GM23338 (cell line): ENCODE measurements at regions not wholly inside any gene's neighbourhood (a gene's known extent, or its start where the extent isn't known, plus 50 kb on each side); places are given as distances from the start of the nearest gene placed in this dataset.

Experiments
- ATAC-seq: fragments of 200-7000 bp; cut with Tn5 transposase; 3 replicates; pipeline ENCODE4 v1.9.1; 2020
- DNase-seq: peaks from one replicate; pipeline ENCODE4 v3.0.0-alpha.2; 2015; ENCODE audit warnings: low spot score
- H2AFZ ChIP-seq: fragments of 200-600 bp; sonication (generic); 2 replicates; pipeline ENCODE4 v1.8.0; 2016; ENCODE audit warnings: antibody characterized with exemption, mild to moderate bottlenecking, moderate library complexity
- H3F3A ChIP-seq: fragments of 200-600 bp; sonication (generic); replicated peaks from 2 replicates; pipeline ENCODE4 v1.8.0; 2017; ENCODE audit warnings: antibody characterized with exemption, mixed run types, low read depth
- H3K27ac ChIP-seq: fragments of 200-600 bp; sonication (generic); 2 replicates; pipeline ENCODE4 v1.6.1; 2016; ENCODE audit warnings: low read depth
- H3K27me3 ChIP-seq: fragments of 200-600 bp; sonication (generic); 2 replicates; pipeline ENCODE4 v1.8.0; 2016; ENCODE audit warnings: mild to moderate bottlenecking, mixed run types, moderate library complexity; ENCODE audit not compliant: insufficient read depth
- H3K36me3 ChIP-seq: fragments of 200-600 bp; sonication (generic); 2 replicates; pipeline ENCODE4 v1.8.0; 2016; ENCODE audit warnings: mild to moderate bottlenecking; ENCODE audit not compliant: insufficient read depth
- H3K4me1 ChIP-seq: fragments of 200-600 bp; sonication (generic); 2 replicates; pipeline ENCODE4 v1.8.0; 2016; ENCODE audit warnings: mild to moderate bottlenecking, moderate library complexity; ENCODE audit not compliant: insufficient read depth
- H3K4me2 ChIP-seq: fragments of 200-600 bp; sonication (generic); 2 replicates; pipeline ENCODE4 v1.7.1; 2017; ENCODE audit warnings: mixed run types
- H3K4me3 ChIP-seq: fragments of 200-600 bp; sonication (generic); 2 replicates; pipeline ENCODE4 v1.6.1; 2016; ENCODE audit warnings: mixed run types
- H3K79me2 ChIP-seq: fragments of 200-600 bp; sonication (generic); replicated peaks from 2 replicates; pipeline ENCODE4 v1.8.0; 2017; ENCODE audit warnings: mild to moderate bottlenecking; ENCODE audit not compliant: insufficient read depth
- H3K9me2 ChIP-seq: fragments of 200-600 bp; sonication (generic); 2 replicates; pipeline ENCODE4 v1.8.0; 2017; ENCODE audit not compliant: insufficient read depth
- H4K20me1 ChIP-seq: fragments of 200-600 bp; sonication (generic); replicated peaks from 2 replicates; pipeline ENCODE4 v1.8.0; 2017; ENCODE audit warnings: mild to moderate bottlenecking; ENCODE audit not compliant: insufficient read depth
- H3K27ac Mint-ChIP-seq: 2 replicates; pipeline ENCODE4 v1.8.0; 2020; ENCODE audit warnings: inconsistent platforms, mild to moderate bottlenecking, moderate library complexity, mixed read lengths
- H3K27me3 Mint-ChIP-seq: 3 replicates; pipeline ENCODE4 v1.8.0; 2022; ENCODE audit warnings: low read depth, mild to moderate bottlenecking, moderate library complexity, mixed read lengths, inconsistent platforms; ENCODE audit not compliant: insufficient read depth, poor library complexity
- H3K36me3 Mint-ChIP-seq: 3 replicates; pipeline ENCODE4 v1.8.0; 2021; ENCODE audit warnings: low read depth, mild to moderate bottlenecking, inconsistent platforms, moderate library complexity, mixed read lengths
- H3K4me1 Mint-ChIP-seq: 3 replicates; pipeline ENCODE4 v1.8.0; 2020; ENCODE audit warnings: mild to moderate bottlenecking, inconsistent platforms, mixed read lengths
- H3K4me3 Mint-ChIP-seq: 3 replicates; pipeline ENCODE4 v1.8.0; 2021; ENCODE audit warnings: moderate library complexity, mild to moderate bottlenecking, inconsistent platforms, mixed read lengths
- H3K9me3 Mint-ChIP-seq: 3 replicates; pipeline ENCODE4 v1.8.0; 2020; ENCODE audit warnings: moderate library complexity, mild to moderate bottlenecking, inconsistent platforms, mixed read lengths
- CREB1 ChIP-seq: fragments of 250-450 bp; sonication (Bioruptor Pico); IDR thresholded peaks from 2 replicates; pipeline ENCODE4 v1.5.0; 2020; ENCODE audit warnings: low read depth, mild to moderate bottlenecking, moderate library complexity
- CTCF ChIP-seq, 2 experiments: fragments of 200-600 bp in 1 of 2; sonication (generic) in 1 of 2; conservative IDR thresholded peaks; 2 replicates each; pipeline versions ENCODE4 v1.5.1 to v1.6.1; 2016 to 2017; ENCODE audit warnings: antibody characterized with exemption in 2 of 2, low read depth in 2 of 2, mild to moderate bottlenecking in 2 of 2, moderate library complexity in 1 of 2
- ETS1 ChIP-seq: IDR thresholded peaks from 2 replicates; pipeline ENCODE4 v1.6.1; 2016; ENCODE audit warnings: antibody characterized with exemption
- EZH2 ChIP-seq: fragments of 200-600 bp; sonication (generic); IDR thresholded peaks from one replicate; pipeline ENCODE4 v1.8.0; 2017; ENCODE audit warnings: antibody characterized with exemption, mild to moderate bottlenecking, low read depth; ENCODE audit not compliant: unreplicated experiment
- EZH2phosphoT487 ChIP-seq: fragments of 200-600 bp; sonication (generic); IDR thresholded peaks from one replicate; pipeline ENCODE4 v1.8.1; 2018; ENCODE audit warnings: antibody characterized with exemption; ENCODE audit not compliant: unreplicated experiment
- JUNB ChIP-seq: IDR thresholded peaks from one replicate; pipeline ENCODE4 v1.6.1; 2016; ENCODE audit warnings: antibody characterized with exemption; ENCODE audit not compliant: unreplicated experiment
- NANOG ChIP-seq: IDR thresholded peaks from 2 replicates; pipeline ENCODE4 v1.6.1; 2016; ENCODE audit warnings: antibody characterized with exemption, borderline replicate concordance
- POLR2AphosphoS5 ChIP-seq: IDR thresholded peaks from 2 replicates; pipeline ENCODE4 v1.6.1; 2016; ENCODE audit warnings: antibody characterized with exemption, low read depth
- REST ChIP-seq: IDR thresholded peaks from one replicate; pipeline ENCODE4 v1.6.1; 2018; ENCODE audit warnings: antibody characterized with exemption; ENCODE audit not compliant: unreplicated experiment
- STAT1 ChIP-seq: IDR thresholded peaks from one replicate; pipeline ENCODE4 v1.6.1; 2016; ENCODE audit warnings: antibody characterized with exemption; ENCODE audit not compliant: unreplicated experiment
- ZNF114 ChIP-seq: fragments of 250-450 bp; sonication (Bioruptor Pico); IDR thresholded peaks from 2 replicates; pipeline ENCODE4 v1.5.0; 2020; ENCODE audit warnings: mild to moderate bottlenecking, moderate library complexity
- ZNF331 ChIP-seq: fragments of 250-450 bp; sonication (Bioruptor Pico); IDR thresholded peaks from 2 replicates; pipeline ENCODE4 v1.5.0; 2020; ENCODE audit warnings: low read depth, mild to moderate bottlenecking, moderate library complexity
- ZNF462 ChIP-seq: fragments of 250-450 bp; sonication (Bioruptor Pico); IDR thresholded peaks from 2 replicates; pipeline ENCODE4 v1.5.0; 2020; ENCODE audit warnings: mild to moderate bottlenecking, moderate library complexity

GRCh38 chr13:78881751-78882150 is 222.8 kb upstream of the OBI1 start:
- H3K4me2 ChIP-seq, result no peak overlapping the region
- H3F3A ChIP-seq, result no peaks in the 10 kb centered on the region
- no peaks in the 10 kb centered on the region for H3K4me1 ChIP-seq
- no peak overlapping the region for H3K27ac Mint-ChIP-seq
- no peaks in the 10 kb centered on the region for H3K36me3 ChIP-seq
- 0 out of 2 replicates have a peak, but pooled peaks cover 3% of the 10 kb centered on the region for H3K9me2 ChIP-seq
- peaks cover 2% of the 10 kb centered on the region for H3K27me3 Mint-ChIP-seq
- H3K27me3 ChIP-seq, result no peaks in the 10 kb centered on the region
- H3K36me3 Mint-ChIP-seq, result no peaks in the 10 kb centered on the region
- H3K4me3 Mint-ChIP-seq, result no peak overlapping the region
- DNase-seq, result no peak
- no peak overlapping the region for H3K27ac ChIP-seq
- ATAC-seq, result no peak
- no peaks in the 10 kb centered on the region for H3K79me2 ChIP-seq
- H3K9me3 Mint-ChIP-seq, result no peaks in the 10 kb centered on the region
- no peak overlapping the region for H3K4me3 ChIP-seq
- no peak overlapping the region for H2AFZ ChIP-seq
- H4K20me1 ChIP-seq, result no peaks in the 10 kb centered on the region
- TF ChIP-seq NANOG, result no peak
- no peak for TF ChIP-seq ZNF462
- no peak for TF ChIP-seq ZNF114 (CRISPR knock-in tag)
- no peak for TF ChIP-seq CREB1 (CRISPR knock-in tag)
- TF ChIP-seq EZH2, result no peak
- no peak for TF ChIP-seq REST
- no peak for TF ChIP-seq ETS1
- TF ChIP-seq STAT1, result no peak
- TF ChIP-seq POLR2AphosphoS5, result no peak
- TF ChIP-seq ZNF331 (CRISPR knock-in tag), result no peak
- TF ChIP-seq CTCF (conservative IDR thresholded peaks at IDR 0.05; ENCODE audit: low read depth in 2 of 2), result no peak
- no peak for TF ChIP-seq JUNB
- no peak for TF ChIP-seq EZH2phosphoT487
- H3K4me1 Mint-ChIP-seq, result peaks cover 11% of the 10 kb centered on the region; the same call in 2 of the 3 replicates
